ENCODE measurements at regions not wholly inside any gene's neighbourhood (a gene's known extent, or its start where the extent isn't known, plus 50 kb on each side); places are given as distances from the start of the nearest gene placed in this dataset.

DNA sequence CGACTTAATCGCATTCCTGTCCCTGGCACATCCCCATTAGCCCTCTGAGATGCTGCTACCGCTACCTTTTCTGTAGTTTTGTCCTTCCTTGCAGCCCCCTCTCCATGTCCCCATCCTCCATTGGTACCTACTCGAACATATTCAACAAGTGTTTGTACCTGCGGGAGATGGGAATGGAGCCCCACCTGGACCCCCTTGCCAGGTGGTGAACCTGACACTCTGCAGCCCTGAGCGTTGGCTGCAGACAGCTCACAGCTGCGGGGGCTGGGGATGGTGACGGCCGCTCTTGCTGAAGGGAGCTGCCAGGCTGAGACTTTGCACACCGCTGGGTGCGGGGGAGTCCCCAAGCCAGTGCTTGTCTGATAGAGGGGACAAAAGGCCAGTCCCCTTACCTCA is 96.3 kb upstream of the DAP start:
- Histone ChIP-seq H3K79me2 (ENCODE audit: control insufficient read depth in 1 of 2, insufficient read depth in 2 of 2, low read length in 2 of 2) (no peaks in the 10 kb centered on the region), H2BK20ac (ENCODE audit: low read length) (peak overlapping the region; percentile 87; the same call in 1 of the 2 replicates), H3K4me1 (replicated peaks in 1 of 4; ENCODE audit: control insufficient read depth in 3 of 4, insufficient read depth in 4 of 4, low read length in 3 of 4) (peaks cover 4 to 16% (median 14%) of the 10 kb centered on the region in 4 experiments), H4K8ac (ENCODE audit: extremely low read depth, insufficient read depth, low read length) (peak overlapping the region; percentile 35; the same call in 1 of the 2 replicates), H2BK120ac (replicated peaks; ENCODE audit: low read depth, low read length) (no peak overlapping the region), H3K27ac (ENCODE audit: low read depth, low read length) (no peak overlapping the region), H4K5ac (ENCODE audit: insufficient read length, low read depth, low read length) (no peak overlapping the region), H2AK5ac (ENCODE audit: low read depth, low read length) (no peak overlapping the region; the same call in 1 of the 2 replicates), H2BK15ac (ENCODE audit: low read length) (peak overlapping the region; percentile 89; the same call in 1 of the 2 replicates), H3K18ac (ENCODE audit: extremely low read depth, low read length) (peak overlapping the region; percentile 56; the same call in 1 of the 2 replicates), H3K79me1 (ENCODE audit: low read depth, low read length) (no peaks in the 10 kb centered on the region), H4K20me1 (replicated peaks in 1 of 2; ENCODE audit: control insufficient read depth in 1 of 2, insufficient read depth in 2 of 2, low read length in 2 of 2) (no peaks in the 10 kb centered on the region), H3K14ac (ENCODE audit: insufficient read length) (no peak overlapping the region), H3K27me3 (replicated peaks in 1 of 4; ENCODE audit: control insufficient read depth in 3 of 4, extremely low read depth in 1 of 4, insufficient read depth in 3 of 4, low read length in 3 of 4) (peaks cover 0 to 10% (median 6%) of the 10 kb centered on the region in 4 experiments; a peak in 3 of 7 replicates), H3K36me3 (ENCODE audit: control insufficient read depth in 2 of 4, insufficient read depth in 4 of 4, low read length in 3 of 4) (no peaks in the 10 kb centered on the region), H3K4ac (replicated peaks; ENCODE audit: insufficient read length, low read depth, low read length) (no peak overlapping the region), H3K4me2 (ENCODE audit: insufficient read depth in 1 of 2, low read depth in 2 of 2, low read length in 2 of 2) (peak overlapping the region; percentile 55 to 73), H2BK12ac (ENCODE audit: low read depth, low read length) (peak overlapping the region; percentile 88; the same call in 1 of the 2 replicates), H4K91ac (replicated peaks; ENCODE audit: insufficient read length, low read length) (no peak overlapping the region), H2BK5ac (ENCODE audit: low read depth, low read length) (no peak overlapping the region), H3K23me2 (ENCODE audit: low read depth, low read length) (no peaks in the 10 kb centered on the region), H3K4me3 (ENCODE audit: extremely low read depth in 1 of 4, insufficient read depth in 2 of 4, low read depth in 3 of 4, low read length in 4 of 4) (peak overlapping the region in 3 of 4 experiments; percentile 2 to 48 (median 20); a peak in 4 of 8 replicates), H3K9me3 (ENCODE audit: insufficient read depth in 2 of 2, low read depth in 1 of 2, low read length in 1 of 2) (no peaks in the 10 kb centered on the region), H3K9ac (replicated peaks in 1 of 4; ENCODE audit: extremely low read depth in 1 of 4, low read depth in 3 of 4, low read length in 3 of 4) (no peak overlapping the region; a peak in 1 of 7 replicates), H2AFZ (ENCODE audit: low read length) (peak overlapping the region; percentile 93; the same call in 1 of the 2 replicates), H3K23ac (ENCODE audit: insufficient read length) (no peak overlapping the region), H3K56ac (replicated peaks; ENCODE audit: insufficient read length, low read depth, low read length) (no peak overlapping the region)
- CTCF ChIA-PET (ENCODE audit: partially characterized antibody): interaction anchor here (0.6 to 5.5 kb wide), 36 partner anchors 8 to 562 kb away, joined by 3 to 38 read pairs (median 4); no protein-coding TSS in a partner anchor
- POLR2A ChIA-PET (ENCODE audit: partially characterized antibody): interaction anchor here (1.6 to 1.7 kb wide), 2 partner anchors 11 to 21 kb away, joined by 4 to 5 read pairs; no protein-coding TSS in a partner anchor
- no peak for DNase-seq (ENCODE audit: low read depth in 1 of 2, low spot score in 2 of 2)
- FAIRE-seq: no peak
- WGBS, 2 experiments (ENCODE audit: extremely low coverage in 1 of 2, insufficient coverage in 1 of 2, insufficient read length in 1 of 2, insufficient replicate concordance in 2 of 2, low coverage in 1 of 2, low lambda C conversion rate in 2 of 2, missing lambda C conversion rate in 1 of 2): 42% methylated on average over 10 of the region's 11 CpGs; no CpG with 5 or more reads in 1 of the 2 experiments
- TF ChIP-seq ASH2L (IDR thresholded peaks at IDR 0.05; ENCODE audit: low read length): peak; percentile 17
- no peak for TF ChIP-seq RBBP5 (IDR thresholded peaks at IDR 0.05; ENCODE audit: borderline replicate concordance, low read depth, low read length)
- TF ChIP-seq KDM4A (IDR thresholded peaks at IDR 0.05; ENCODE audit: low read depth, low read length, severe bottlenecking): peak; percentile 37

Measured in H1 (cell line).